ENCODE measurements at regions not wholly inside any gene's neighbourhood (a gene's known extent, or its start where the extent isn't known, plus 50 kb on each side); places are given as distances from the start of the nearest gene placed in this dataset.
"Not testable (repeated sequence)": the region's sequence is repeated elsewhere in the genome, so short reads cannot be mapped to it uniquely, and the experiment has no call there.

DNA sequence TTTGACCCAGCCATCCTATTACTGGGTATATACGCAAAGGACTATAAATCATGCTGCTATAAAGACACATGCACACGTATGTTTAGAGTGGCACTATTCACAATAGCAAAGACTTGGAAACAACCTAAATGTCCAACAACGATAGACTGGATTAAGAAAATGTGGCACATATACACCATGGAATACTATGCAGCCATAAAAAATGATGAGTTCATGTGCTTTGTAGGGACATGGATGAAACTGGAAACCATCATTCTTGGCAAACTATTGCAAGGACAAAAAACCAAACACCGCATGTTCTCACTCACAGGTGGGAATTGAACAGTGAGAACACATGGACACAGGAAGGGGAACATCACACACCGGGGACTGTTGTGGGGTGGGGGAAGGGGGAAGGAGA is 117.1 kb upstream of the ECI2 start:
- TF ChIP-seq, protein P1, sequence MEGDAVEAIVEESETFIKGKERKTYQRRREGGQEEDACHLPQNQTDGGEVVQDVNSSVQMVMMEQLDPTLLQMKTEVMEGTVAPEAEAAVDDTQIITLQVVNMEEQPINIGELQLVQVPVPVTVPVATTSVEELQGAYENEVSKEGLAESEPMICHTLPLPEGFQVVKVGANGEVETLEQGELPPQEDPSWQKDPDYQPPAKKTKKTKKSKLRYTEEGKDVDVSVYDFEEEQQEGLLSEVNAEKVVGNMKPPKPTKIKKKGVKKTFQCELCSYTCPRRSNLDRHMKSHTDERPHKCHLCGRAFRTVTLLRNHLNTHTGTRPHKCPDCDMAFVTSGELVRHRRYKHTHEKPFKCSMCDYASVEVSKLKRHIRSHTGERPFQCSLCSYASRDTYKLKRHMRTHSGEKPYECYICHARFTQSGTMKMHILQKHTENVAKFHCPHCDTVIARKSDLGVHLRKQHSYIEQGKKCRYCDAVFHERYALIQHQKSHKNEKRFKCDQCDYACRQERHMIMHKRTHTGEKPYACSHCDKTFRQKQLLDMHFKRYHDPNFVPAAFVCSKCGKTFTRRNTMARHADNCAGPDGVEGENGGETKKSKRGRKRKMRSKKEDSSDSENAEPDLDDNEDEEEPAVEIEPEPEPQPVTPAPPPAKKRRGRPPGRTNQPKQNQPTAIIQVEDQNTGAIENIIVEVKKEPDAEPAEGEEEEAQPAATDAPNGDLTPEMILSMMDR (conservative IDR thresholded peaks at IDR 0.05 in 1 of 2, IDR thresholded peaks at IDR 0.05 in 1 of 2; ENCODE audit: extremely low read depth in 1 of 2, insufficient read depth in 1 of 2, low read depth in 1 of 2, low read length in 2 of 2), result not testable (repeated sequence)
- not testable (repeated sequence) for TF ChIP-seq EZH2 (IDR thresholded peaks at IDR 0.05; ENCODE audit: borderline replicate concordance, low read length)
